ENCODE measurements at regions not wholly inside any gene's neighbourhood (a gene's known extent, or its start where the extent isn't known, plus 50 kb on each side); places are given as distances from the start of the nearest gene placed in this dataset.

- TF ChIP-seq CTCF (IDR thresholded peaks at IDR 0.05; ENCODE audit: low read depth, low read length, missing control alignments), result no peak
- Histone ChIP-seq H3K27ac (no peak overlapping the region), H3K4me3 (ENCODE audit: low read depth, low read length) (no peak overlapping the region), H3K36me3 (replicated peaks) (no peaks in the 10 kb centered on the region), H3K27me3 (replicated peaks) (no peaks in the 10 kb centered on the region)
- in situ Hi-C loops (cut with HindIII; ENCODE audit: low pct_ligation_motif_present, low sequenced_read_pairs), result no loop called here
- no peak for DNase-seq
Observed at GRCh38 chr11:98207086-98207485, 813.7 kb upstream of the CNTN5 start.

GRCh38 chr11:98227278-98227677 is 793.5 kb upstream of the CNTN5 start:
- Histone ChIP-seq H3K27me3 (replicated peaks) (no peaks in the 10 kb centered on the region), H3K36me3 (replicated peaks) (no peaks in the 10 kb centered on the region), H3K4me3 (ENCODE audit: low read depth, low read length) (no peak overlapping the region), H3K27ac (no peak overlapping the region)
- DNase-seq, result no peak
- in situ Hi-C loops (cut with HindIII; ENCODE audit: low pct_ligation_motif_present, low sequenced_read_pairs), result no loop called here
- TF ChIP-seq CTCF (IDR thresholded peaks at IDR 0.05; ENCODE audit: low read depth, low read length, missing control alignments), result no peak

- Histone ChIP-seq H3K4me3 (ENCODE audit: low read depth, low read length) (no peak overlapping the region), H3K27me3 (replicated peaks) (no peaks in the 10 kb centered on the region), H3K27ac (no peak overlapping the region), H3K36me3 (replicated peaks) (no peaks in the 10 kb centered on the region)
- in situ Hi-C loops (cut with HindIII; ENCODE audit: low pct_ligation_motif_present, low sequenced_read_pairs), result no loop called here
- no peak for TF ChIP-seq CTCF (IDR thresholded peaks at IDR 0.05; ENCODE audit: low read depth, low read length, missing control alignments)
- no peak for DNase-seq
Observed at GRCh38 chr11:98230678-98231077, 790.1 kb upstream of the CNTN5 start.

- Histone ChIP-seq H3K36me3 (replicated peaks) (no peaks in the 10 kb centered on the region), H3K4me3 (ENCODE audit: low read depth, low read length) (no peak overlapping the region), H3K27me3 (replicated peaks) (no peaks in the 10 kb centered on the region), H3K27ac (no peak overlapping the region)
- in situ Hi-C loops (cut with HindIII; ENCODE audit: low pct_ligation_motif_present, low sequenced_read_pairs), result no loop called here
- no peak for TF ChIP-seq CTCF (IDR thresholded peaks at IDR 0.05; ENCODE audit: low read depth, low read length, missing control alignments)
- DNase-seq, result no peak
Observed at GRCh38 chr11:98234698-98235097, 786.1 kb upstream of the CNTN5 start.

GRCh38 chr11:98243897-98244296 is 776.9 kb upstream of the CNTN5 start:
- no peak overlapping the region for H3K4me3 ChIP-seq (ENCODE audit: low read depth, low read length)
- H3K27ac ChIP-seq, result no peak overlapping the region
- TF ChIP-seq CTCF (IDR thresholded peaks at IDR 0.05; ENCODE audit: low read depth, low read length, missing control alignments), result no peak
- H3K36me3 ChIP-seq (replicated peaks), result no peaks in the 10 kb centered on the region
- DNase-seq, result no peak
- in situ Hi-C loops (cut with HindIII; ENCODE audit: low pct_ligation_motif_present, low sequenced_read_pairs), result no loop called here
- no peaks in the 10 kb centered on the region for H3K27me3 ChIP-seq (replicated peaks)

- no peak overlapping the region for H3K27ac ChIP-seq
- no peaks in the 10 kb centered on the region for H3K36me3 ChIP-seq (replicated peaks)
- TF ChIP-seq CTCF (IDR thresholded peaks at IDR 0.05; ENCODE audit: low read depth, low read length, missing control alignments), result no peak
- no peak overlapping the region for H3K4me3 ChIP-seq (ENCODE audit: low read depth, low read length)
- no peak for DNase-seq
- no peaks in the 10 kb centered on the region for H3K27me3 ChIP-seq (replicated peaks)
- in situ Hi-C loops (cut with HindIII; ENCODE audit: low pct_ligation_motif_present, low sequenced_read_pairs), result no loop called here
Observed at GRCh38 chr11:98260983-98261382, 759.8 kb upstream of the CNTN5 start.

Measured in brain microvascular endothelial cell (primary cell).